HEK293T (cell line): ENCODE measurements at regions not wholly inside any gene's neighbourhood (a gene's known extent, or its start where the extent isn't known, plus 50 kb on each side); places are given as distances from the start of the nearest gene placed in this dataset.

Experiments used
- CTCF ChIA-PET: fragments of 350-600 bp; formaldehyde crosslinking; extraction: SDS; loops from one replicate; lab custom pipeline; 2021; ENCODE audit warnings: antibody characterized with exemption, inconsistent platforms; lab: Yijun Ruan, JAX
- POLR2A ChIA-PET: fragments of 350-600 bp; formaldehyde crosslinking; extraction: SDS; loops from one replicate; lab custom pipeline; 2020; ENCODE audit warnings: antibody characterized with exemption, inconsistent platforms; lab: Yijun Ruan, JAX
- DNase-seq: peaks from one replicate; pipeline ENCODE4 v3.0.0; 2012; ENCODE audit warnings: mixed read lengths; ENCODE audit errors: extremely low spot score
- ARNT ChIP-seq: fragments of 450-650 bp; IDR thresholded peaks from 2 replicates; pipeline ENCODE4 v1.6.1; 2017; ENCODE audit warnings: mild to moderate bottlenecking
- BHLHE40 ChIP-seq: fragments of 450-650 bp; IDR thresholded peaks from 2 replicates; pipeline ENCODE4 v1.6.1; 2016; ENCODE audit warnings: mild to moderate bottlenecking, moderate library complexity, borderline replicate concordance
- CTBP1 ChIP-seq: fragments of 450-650 bp; IDR thresholded peaks from 2 replicates; pipeline ENCODE4 v1.6.1; 2016; ENCODE audit warnings: borderline replicate concordance
- ELF4 ChIP-seq: fragments of 450-650 bp; IDR thresholded peaks from 2 replicates; pipeline ENCODE4 v1.6.1; 2017; ENCODE audit warnings: antibody characterized with exemption
- FOXA1 ChIP-seq: fragments of 450-650 bp; IDR thresholded peaks from 2 replicates; pipeline ENCODE4 v1.6.1; 2016; ENCODE audit warnings: mild to moderate bottlenecking
- FOXK2 ChIP-seq: fragments of 450-650 bp; IDR thresholded peaks from 2 replicates; pipeline ENCODE4 v1.6.1; 2016; ENCODE audit warnings: mild to moderate bottlenecking
- FOXM1 ChIP-seq: fragments of 450-650 bp; IDR thresholded peaks from 2 replicates; pipeline ENCODE4 v1.6.1; 2017; ENCODE audit warnings: mild to moderate bottlenecking, borderline replicate concordance
- HDGF ChIP-seq: fragments of 450-650 bp; IDR thresholded peaks from 2 replicates; pipeline ENCODE4 v1.6.1; 2017; ENCODE audit warnings: antibody characterized with exemption, borderline replicate concordance
- L3MBTL2 ChIP-seq: fragments of 450-650 bp; conservative IDR thresholded peaks from 2 replicates; pipeline ENCODE4 v1.6.1; 2016; ENCODE audit warnings: mild to moderate bottlenecking
- LEF1 ChIP-seq: fragments of 450-650 bp; IDR thresholded peaks from 2 replicates; pipeline ENCODE4 v1.6.1; 2017; ENCODE audit warnings: mild to moderate bottlenecking, borderline replicate concordance
- NFRKB ChIP-seq: fragments of 450-650 bp; IDR thresholded peaks from 2 replicates; pipeline ENCODE4 v1.6.1; 2016; ENCODE audit warnings: mild to moderate bottlenecking, moderate library complexity
- PKNOX1 ChIP-seq: fragments of 450-650 bp; IDR thresholded peaks from 2 replicates; pipeline ENCODE4 v1.6.1; 2016
- SP1 ChIP-seq: fragments of 450-650 bp; IDR thresholded peaks from 2 replicates; pipeline ENCODE4 v1.6.1; 2017
- SUZ12 ChIP-seq: fragments of 450-650 bp; IDR thresholded peaks from 2 replicates; pipeline ENCODE4 v1.6.1; 2016; ENCODE audit warnings: mild to moderate bottlenecking
- TARDBP ChIP-seq: fragments of 450-650 bp; IDR thresholded peaks from 2 replicates; pipeline ENCODE4 v1.6.1; 2016
- ZNF384 ChIP-seq: fragments of 450-650 bp; IDR thresholded peaks from 2 replicates; pipeline ENCODE4 v1.6.1; 2016

GRCh38 chr11:72519220-72519881, 85.0 kb upstream of the CLPB start:
- DNase-seq: no peak
- TF ChIP-seq HDGF (no peak), PKNOX1 (no peak), CTBP1 (no peak)
- ChIA-PET POLR2A (no interaction called here), CTCF (no interaction called here)

- no peak for TF ChIP-seq LEF1
- TF ChIP-seq ZNF384: no peak
- no peak for TF ChIP-seq HDGF
- ChIA-PET CTCF (no interaction called here), POLR2A (no interaction called here)
- DNase-seq: no peak
These were observed 80.0 kb upstream of the CLPB start for GRCh38 chr11:72514331-72514730.

- no peak for DNase-seq
- ChIA-PET CTCF (interaction anchor here (0.5 kb wide), 1 partner anchor 257 kb away, joined by 4 read pairs; no protein-coding TSS in a partner anchor), POLR2A (no interaction called here)
- TF ChIP-seq SP1 (no peak), PKNOX1 (no peak), ZNF384 (no peak), SUZ12 (no peak), NFRKB (no peak), FOXA1 (no peak), FOXM1 (no peak)
These were observed 79.1 kb upstream of the CLPB start for GRCh38 chr11:72513411-72513810.

GRCh38 chr11:72512956-72513355, 78.6 kb upstream of the CLPB start:
- DNase-seq: no peak
- POLR2A ChIA-PET: no interaction called here
- CTCF ChIA-PET: interaction anchor here (0.5 kb wide), 1 partner anchor 256 kb away, joined by 4 read pairs; no protein-coding TSS in a partner anchor
- no peak for TF ChIP-seq ARNT
- no peak for TF ChIP-seq PKNOX1
- TF ChIP-seq FOXA1: no peak
- no peak for TF ChIP-seq BHLHE40
- no peak for TF ChIP-seq NFRKB
- no peak for TF ChIP-seq ELF4
- no peak for TF ChIP-seq ZNF384
- no peak for TF ChIP-seq TARDBP
- no peak for TF ChIP-seq L3MBTL2
- TF ChIP-seq FOXK2: no peak
- TF ChIP-seq CTBP1: no peak
- TF ChIP-seq SP1: no peak

GRCh38 chr11:72511393-72512047, 77.2 kb upstream of the CLPB start:
- TF ChIP-seq BHLHE40: no peak
- TF ChIP-seq FOXA1: no peak
- TF ChIP-seq CTBP1: no peak
- no peak for TF ChIP-seq ELF4
- no peak for TF ChIP-seq HDGF
- no peak for TF ChIP-seq FOXK2
- no peak for TF ChIP-seq FOXM1
- no peak for TF ChIP-seq L3MBTL2
- TF ChIP-seq TARDBP: no peak
- TF ChIP-seq NFRKB: no peak
- TF ChIP-seq ZNF384: no peak
- TF ChIP-seq PKNOX1: no peak
- no peak for TF ChIP-seq ARNT
- TF ChIP-seq SP1: no peak
- no peak for TF ChIP-seq LEF1
- no peak for TF ChIP-seq SUZ12
- ChIA-PET POLR2A (no interaction called here), CTCF (no interaction called here)
- no peak for DNase-seq

- ChIA-PET CTCF (no interaction called here), POLR2A (no interaction called here)
- DNase-seq: no peak
- TF ChIP-seq TARDBP: no peak
- TF ChIP-seq LEF1: no peak
- no peak for TF ChIP-seq PKNOX1
- no peak for TF ChIP-seq CTBP1
- no peak for TF ChIP-seq ELF4
- TF ChIP-seq L3MBTL2: no peak
- no peak for TF ChIP-seq SP1
- no peak for TF ChIP-seq HDGF
- TF ChIP-seq FOXA1: no peak
- TF ChIP-seq FOXM1: no peak
- no peak for TF ChIP-seq ZNF384
- no peak for TF ChIP-seq FOXK2
- no peak for TF ChIP-seq BHLHE40
These were observed 72.7 kb upstream of the CLPB start for GRCh38 chr11:72507050-72507449.
